H1 (cell line): ENCODE measurements at regions not wholly inside any gene's neighbourhood (a gene's known extent, or its start where the extent isn't known, plus 50 kb on each side); places are given as distances from the start of the nearest gene placed in this dataset.

Source experiments
- BACH1 ChIP-seq: IDR thresholded peaks from 2 replicates; pipeline ENCODE4 v1.6.1; 2012; ENCODE audit warnings: low read length, improper control_type of control experiment
- MAFK ChIP-seq: IDR thresholded peaks from 2 replicates; pipeline ENCODE4 v1.6.1; 2012; ENCODE audit warnings: low read depth, mild to moderate bottlenecking, improper control_type of control experiment, low read length
- SRF ChIP-seq: IDR thresholded peaks from 2 replicates; pipeline ENCODE4 v1.6.1; 2011; ENCODE audit warnings: mild to moderate bottlenecking, low read depth, low read length, moderate library complexity
- TF ChIP-seq, protein P1 (sequence below): IDR thresholded peaks from 2 replicates; pipeline ENCODE4 v1.6.1; 2012; ENCODE audit warnings: low read length, inconsistent platforms

DNA sequence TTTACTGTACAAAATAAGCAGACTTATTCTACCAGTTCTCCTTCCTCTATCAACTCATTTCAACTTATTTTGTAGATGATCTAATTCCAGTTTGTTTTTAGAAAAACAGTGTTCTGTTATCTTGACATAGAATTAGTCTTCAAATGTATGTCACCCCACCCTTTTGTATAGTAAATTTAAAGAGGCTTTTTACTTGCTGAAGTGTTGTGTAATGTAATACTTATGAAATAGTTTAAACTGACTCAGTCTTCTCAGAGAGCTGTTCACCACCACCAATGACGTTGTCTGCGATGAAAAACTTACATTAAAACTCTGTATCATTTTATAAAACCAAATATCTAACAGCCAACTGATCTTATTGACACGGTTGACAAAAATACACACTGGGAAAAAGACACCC lies 82.9 kb downstream of the RAP2B start (continued):
- TF ChIP-seq, protein P1, sequence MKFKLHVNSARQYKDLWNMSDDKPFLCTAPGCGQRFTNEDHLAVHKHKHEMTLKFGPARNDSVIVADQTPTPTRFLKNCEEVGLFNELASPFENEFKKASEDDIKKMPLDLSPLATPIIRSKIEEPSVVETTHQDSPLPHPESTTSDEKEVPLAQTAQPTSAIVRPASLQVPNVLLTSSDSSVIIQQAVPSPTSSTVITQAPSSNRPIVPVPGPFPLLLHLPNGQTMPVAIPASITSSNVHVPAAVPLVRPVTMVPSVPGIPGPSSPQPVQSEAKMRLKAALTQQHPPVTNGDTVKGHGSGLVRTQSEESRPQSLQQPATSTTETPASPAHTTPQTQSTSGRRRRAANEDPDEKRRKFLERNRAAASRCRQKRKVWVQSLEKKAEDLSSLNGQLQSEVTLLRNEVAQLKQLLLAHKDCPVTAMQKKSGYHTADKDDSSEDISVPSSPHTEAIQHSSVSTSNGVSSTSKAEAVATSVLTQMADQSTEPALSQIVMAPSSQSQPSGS: no peak
- TF ChIP-seq BACH1 (no peak), MAFK (no peak), SRF (no peak)
